Upper lobe of left lung (tissue), 4 donors: ENCODE measurements at regions not wholly inside any gene's neighbourhood (a gene's known extent, or its start where the extent isn't known, plus 50 kb on each side); places are given as distances from the start of the nearest gene placed in this dataset.

Experiments
- POLR2AphosphoS5 ChIP-seq, 2 donors: sonication (generic); formaldehyde crosslinking; IDR thresholded peaks; one replicate each; pipeline ENCODE4 v1.5.1; 2017; ENCODE audit warnings: antibody characterized with exemption in 2 of 2
- TF ChIP-seq, protein P1 (sequence below), 6 experiments: fragments of 450-650 bp in 4 of 6; fragments of 200-600 bp in 2 of 6; sonication (generic) in 2 of 6; IDR thresholded peaks; one replicate each; pipeline ENCODE4 v1.5.1; 2016 to 2019; ENCODE audit warnings: antibody characterized with exemption in 6 of 6

DNA sequence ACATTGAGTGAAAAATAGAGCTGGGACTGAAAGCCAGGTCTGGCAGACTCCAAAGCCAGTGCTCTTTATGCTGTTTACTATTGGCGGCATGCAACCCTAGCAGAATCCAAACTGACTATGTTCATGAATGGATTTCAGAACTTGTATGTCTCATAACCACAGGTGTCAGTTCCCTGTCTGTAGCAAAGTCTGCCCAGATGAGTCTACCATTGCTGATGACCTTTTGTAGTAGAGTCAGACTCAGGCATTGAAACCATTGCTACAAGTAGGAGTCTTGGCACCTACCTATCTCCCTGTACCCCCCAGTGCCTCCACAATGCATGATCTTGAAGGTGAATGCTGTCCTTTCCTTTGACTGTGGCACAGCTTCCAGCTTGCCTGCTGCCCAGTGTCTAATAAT is 157.2 kb upstream of the ROPN1 start:
- TF ChIP-seq, protein P1, sequence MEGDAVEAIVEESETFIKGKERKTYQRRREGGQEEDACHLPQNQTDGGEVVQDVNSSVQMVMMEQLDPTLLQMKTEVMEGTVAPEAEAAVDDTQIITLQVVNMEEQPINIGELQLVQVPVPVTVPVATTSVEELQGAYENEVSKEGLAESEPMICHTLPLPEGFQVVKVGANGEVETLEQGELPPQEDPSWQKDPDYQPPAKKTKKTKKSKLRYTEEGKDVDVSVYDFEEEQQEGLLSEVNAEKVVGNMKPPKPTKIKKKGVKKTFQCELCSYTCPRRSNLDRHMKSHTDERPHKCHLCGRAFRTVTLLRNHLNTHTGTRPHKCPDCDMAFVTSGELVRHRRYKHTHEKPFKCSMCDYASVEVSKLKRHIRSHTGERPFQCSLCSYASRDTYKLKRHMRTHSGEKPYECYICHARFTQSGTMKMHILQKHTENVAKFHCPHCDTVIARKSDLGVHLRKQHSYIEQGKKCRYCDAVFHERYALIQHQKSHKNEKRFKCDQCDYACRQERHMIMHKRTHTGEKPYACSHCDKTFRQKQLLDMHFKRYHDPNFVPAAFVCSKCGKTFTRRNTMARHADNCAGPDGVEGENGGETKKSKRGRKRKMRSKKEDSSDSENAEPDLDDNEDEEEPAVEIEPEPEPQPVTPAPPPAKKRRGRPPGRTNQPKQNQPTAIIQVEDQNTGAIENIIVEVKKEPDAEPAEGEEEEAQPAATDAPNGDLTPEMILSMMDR (IDR thresholded peaks at IDR 0.05): no peak
- TF ChIP-seq POLR2AphosphoS5 (IDR thresholded peaks at IDR 0.05): no peak
